ENCODE measurements at regions not wholly inside any gene's neighbourhood (a gene's known extent, or its start where the extent isn't known, plus 50 kb on each side); places are given as distances from the start of the nearest gene placed in this dataset.

GRCh38 chr7:4552985-4553384 is 129.1 kb upstream of the FOXK1 start:
- H3K36me3 ChIP-seq = no peaks in the 10 kb centered on the region
- H3K4me1 ChIP-seq = no peaks in the 10 kb centered on the region
- H3K4me3 ChIP-seq = no peak overlapping the region
- no peak overlapping the region for H3K27ac ChIP-seq
- ATAC-seq = no peak
- WGBS (ENCODE audit: insufficient coverage, low coverage, low lambda C conversion rate, missing lambda C conversion rate) = 67% methylated on average over 1 of the region's 1 CpG
- no peaks in the 10 kb centered on the region for H3K27me3 ChIP-seq
- no peak for TF ChIP-seq POLR2A (IDR thresholded peaks at IDR 0.05)
- no peak for TF ChIP-seq CTCF (IDR thresholded peaks at IDR 0.05)
- intact Hi-C loops (cut with DNase I) = no loop called here
- no peaks in the 10 kb centered on the region for H3K9me3 ChIP-seq
- no peak for DNase-seq

- Histone ChIP-seq H3K36me3 (no peaks in the 10 kb centered on the region), H3K27me3 (no peaks in the 10 kb centered on the region), H3K4me3 (no peak overlapping the region), H3K4me1 (no peaks in the 10 kb centered on the region), H3K27ac (no peak overlapping the region), H3K9me3 (no peaks in the 10 kb centered on the region)
- intact Hi-C loops (cut with DNase I) = no loop called here
- DNase-seq = no peak
- no peak for TF ChIP-seq CTCF (IDR thresholded peaks at IDR 0.05)
- WGBS (ENCODE audit: insufficient coverage, low coverage, low lambda C conversion rate, missing lambda C conversion rate) = 59% methylated on average over 10 of the region's 18 CpGs
- ATAC-seq = no peak
Observed at GRCh38 chr7:4556868-4557793, 125.0 kb upstream of the FOXK1 start.

- no peak overlapping the region for H3K4me3 ChIP-seq
- TF ChIP-seq POLR2A (IDR thresholded peaks at IDR 0.05) = no peak
- TF ChIP-seq CTCF (IDR thresholded peaks at IDR 0.05) = no peak
- WGBS (ENCODE audit: insufficient coverage, low coverage, low lambda C conversion rate, missing lambda C conversion rate) = 17% methylated on average over 3 of the region's 3 CpGs
- H3K27ac ChIP-seq = no peak overlapping the region
- no peaks in the 10 kb centered on the region for H3K27me3 ChIP-seq
- ATAC-seq (no peak), DNase-seq (no peak)
- no peaks in the 10 kb centered on the region for H3K4me1 ChIP-seq
- intact Hi-C loops (cut with DNase I) = no loop called here
- no peaks in the 10 kb centered on the region for H3K36me3 ChIP-seq
- H3K9me3 ChIP-seq = no peaks in the 10 kb centered on the region
Observed at GRCh38 chr7:4561795-4562194, 120.3 kb upstream of the FOXK1 start.

- no peak for TF ChIP-seq CTCF (IDR thresholded peaks at IDR 0.05)
- TF ChIP-seq POLR2A (IDR thresholded peaks at IDR 0.05) = no peak
- H3K4me3 ChIP-seq = no peak overlapping the region
- H3K9me3 ChIP-seq = no peaks in the 10 kb centered on the region
- H3K27me3 ChIP-seq = no peaks in the 10 kb centered on the region
- no peak overlapping the region for H3K27ac ChIP-seq
- no peaks in the 10 kb centered on the region for H3K36me3 ChIP-seq
- DNase-seq = no peak
- ATAC-seq = no peak
- intact Hi-C loops (cut with DNase I) = no loop called here
- H3K4me1 ChIP-seq = no peaks in the 10 kb centered on the region
- 95% methylated on average over 2 of the region's 2 CpGs for WGBS (ENCODE audit: insufficient coverage, low coverage, low lambda C conversion rate, missing lambda C conversion rate)
Observed at GRCh38 chr7:4566714-4567113, 115.4 kb upstream of the FOXK1 start.
